ENCODE measurements at regions not wholly inside any gene's neighbourhood (a gene's known extent, or its start where the extent isn't known, plus 50 kb on each side); places are given as distances from the start of the nearest gene placed in this dataset.

- peak overlapping the region; percentile 27 for H3K27ac Mint-ChIP-seq
- intact Hi-C loops (cut with micrococcal nuclease), result loop anchor here (5.0 kb wide), 1 partner anchor 144 kb away; no protein-coding TSS in a partner anchor
- H3K9me3 Mint-ChIP-seq, result peaks cover 6% of the 10 kb centered on the region
- DNase-seq, result peak; percentile 60
- peak overlapping the region; percentile 30 for H3K4me3 Mint-ChIP-seq
- peaks cover 28% of the 10 kb centered on the region for H3K4me1 Mint-ChIP-seq
- peaks cover 2% of the 10 kb centered on the region for H3K36me3 Mint-ChIP-seq (ENCODE audit: low read depth)
- peaks cover 32% of the 10 kb centered on the region for H3K27me3 Mint-ChIP-seq
These were observed 144.0 kb upstream of the TMPO start for GRCh38 chr12:98371419-98371818.

DNA sequence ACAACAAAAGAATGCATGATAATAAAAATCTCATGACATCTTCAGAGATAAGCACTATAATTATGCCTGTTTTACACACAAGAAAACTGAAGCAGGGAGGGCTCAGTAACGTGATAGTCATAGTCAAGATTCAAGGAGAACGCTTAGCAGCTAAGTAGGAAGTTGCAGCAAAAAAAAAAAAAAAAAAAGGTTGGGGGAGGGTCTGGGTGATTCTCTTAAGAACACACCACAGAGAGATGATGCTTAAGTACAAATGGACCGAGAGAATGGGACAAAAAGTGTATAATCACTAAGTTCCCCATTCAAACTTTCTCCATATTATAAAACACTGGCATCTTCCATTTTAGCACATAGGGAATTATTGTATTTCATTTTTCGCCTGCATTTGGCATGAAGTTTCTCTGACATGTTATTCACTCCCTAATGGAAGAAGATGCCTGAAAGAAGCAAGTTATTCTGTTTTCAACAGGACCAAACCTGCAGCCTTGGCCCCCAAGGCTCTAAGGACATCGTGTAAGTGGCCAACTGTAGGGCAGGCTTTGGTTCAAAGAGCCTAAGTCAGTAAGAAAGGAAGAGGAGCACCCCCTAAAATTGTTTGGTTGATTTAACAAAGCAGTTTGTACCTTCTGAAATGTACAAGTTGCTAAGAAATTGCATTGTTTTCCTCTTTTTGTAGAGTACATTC is 142.9 kb upstream of the TMPO start:
- H3K27me3 Mint-ChIP-seq, result peaks cover 39% of the 10 kb centered on the region
- no peak for DNase-seq
- no peak overlapping the region for H3K27ac Mint-ChIP-seq
- H3K36me3 Mint-ChIP-seq (ENCODE audit: low read depth), result peaks cover 2% of the 10 kb centered on the region
- no peak overlapping the region for H3K4me3 Mint-ChIP-seq
- H3K9me3 Mint-ChIP-seq, result peaks cover 6% of the 10 kb centered on the region
- H3K4me1 Mint-ChIP-seq, result peaks cover 28% of the 10 kb centered on the region
- intact Hi-C loops (cut with micrococcal nuclease), result loop anchor here (5.0 kb wide), 1 partner anchor 145 kb away; no protein-coding TSS in a partner anchor

DNA sequence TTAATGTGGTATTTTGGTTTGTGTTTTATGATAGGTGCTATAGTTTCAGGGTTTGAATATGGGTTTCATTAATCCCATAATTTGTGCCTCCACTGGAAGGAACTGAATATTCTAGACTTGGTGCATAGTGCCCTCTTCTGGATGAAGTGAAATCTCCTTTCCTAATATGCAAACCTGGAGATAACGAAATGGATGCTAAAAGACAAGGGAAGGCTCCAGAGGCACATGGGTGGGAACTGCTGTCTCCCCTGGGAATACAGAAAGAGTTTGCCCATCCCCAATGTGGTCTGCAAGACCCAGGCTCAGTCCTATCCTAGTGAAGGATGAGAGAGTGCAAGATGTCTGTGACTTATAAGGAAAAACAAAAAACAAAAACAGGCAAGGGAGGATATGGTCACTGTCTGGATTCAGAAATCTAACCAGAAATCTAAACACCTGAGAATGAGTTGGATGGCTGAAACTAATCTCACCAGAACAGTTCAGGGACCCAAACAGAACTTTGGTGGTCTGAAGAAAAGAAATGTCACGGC is 142.3 kb upstream of the TMPO start:
- H3K27me3 Mint-ChIP-seq, result peaks cover 43% of the 10 kb centered on the region
- no peak overlapping the region for H3K4me3 Mint-ChIP-seq
- H3K4me1 Mint-ChIP-seq, result peaks cover 28% of the 10 kb centered on the region
- DNase-seq, result peak; percentile 67
- intact Hi-C loops (cut with micrococcal nuclease), result loop anchor here (5.0 kb wide), 1 partner anchor 146 kb away; no protein-coding TSS in a partner anchor
- H3K36me3 Mint-ChIP-seq (ENCODE audit: low read depth), result peaks cover 2% of the 10 kb centered on the region
- H3K9me3 Mint-ChIP-seq, result peaks cover 6% of the 10 kb centered on the region
- H3K27ac Mint-ChIP-seq, result no peak overlapping the region

GRCh38 chr12:98374007-98374406 is 141.4 kb upstream of the TMPO start:
- intact Hi-C loops (cut with micrococcal nuclease), result loop anchor here (5.0 kb wide), 1 partner anchor 147 kb away; no protein-coding TSS in a partner anchor

DNA sequence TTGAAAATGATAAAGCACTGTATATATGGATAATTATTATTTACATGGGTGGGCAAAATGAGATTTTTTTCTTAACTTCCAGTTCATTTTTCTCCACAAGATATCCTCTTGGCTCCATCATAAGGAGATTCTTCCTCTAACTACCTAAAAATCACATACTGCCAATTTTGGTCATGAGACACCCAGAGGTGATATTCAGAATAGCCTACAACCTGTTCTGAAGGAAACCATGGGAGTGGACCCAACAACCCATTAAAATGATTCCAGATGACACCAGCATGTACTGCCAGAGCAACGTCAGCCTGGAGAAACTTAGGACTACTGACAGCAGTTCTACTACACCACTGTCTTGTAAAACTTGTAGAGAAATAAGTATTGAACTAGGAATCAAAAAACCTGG is 136.3 kb upstream of the TMPO start:
- Mint-ChIP-seq H3K9me3 (no peaks in the 10 kb centered on the region), H3K4me1 (no peaks in the 10 kb centered on the region), H3K4me3 (no peak overlapping the region), H3K36me3 (ENCODE audit: low read depth) (no peaks in the 10 kb centered on the region), H3K27ac (no peak overlapping the region), H3K27me3 (peaks cover 53% of the 10 kb centered on the region)
- DNase-seq, result no peak
- intact Hi-C loops (cut with micrococcal nuclease), result no loop called here

More at GRCh38 chr12:98374007-98374406, 141.4 kb upstream of the TMPO start:
- no peak overlapping the region for H3K4me3 Mint-ChIP-seq
- no peak overlapping the region for H3K27ac Mint-ChIP-seq
- H3K4me1 Mint-ChIP-seq, result peaks cover 28% of the 10 kb centered on the region
- peaks cover 47% of the 10 kb centered on the region for H3K27me3 Mint-ChIP-seq
- H3K9me3 Mint-ChIP-seq, result peaks cover 6% of the 10 kb centered on the region
- peaks cover 2% of the 10 kb centered on the region for H3K36me3 Mint-ChIP-seq (ENCODE audit: low read depth)
- no peak for DNase-seq

DNA sequence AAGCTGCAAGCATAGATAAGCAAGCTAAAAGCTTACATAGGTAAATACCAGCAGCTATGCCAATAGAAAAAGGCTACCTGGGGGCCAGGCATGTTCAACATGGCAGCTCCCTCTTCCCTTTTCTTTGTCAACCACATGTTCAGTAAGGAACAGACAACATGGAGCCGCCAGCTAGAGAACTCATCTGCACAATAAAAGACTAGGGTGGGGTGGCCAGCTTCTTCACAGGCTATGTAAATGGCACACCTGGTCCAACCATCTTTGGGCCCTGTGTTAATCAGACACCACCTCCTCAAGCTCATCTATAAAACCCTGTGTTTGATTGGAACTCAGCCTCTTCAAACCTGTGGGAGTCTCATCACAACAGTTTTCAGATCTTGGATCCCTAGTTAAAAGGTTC is 129.7 kb upstream of the TMPO start:
- DNase-seq, result no peak
- H3K4me3 Mint-ChIP-seq, result no peak overlapping the region
- no peaks in the 10 kb centered on the region for H3K36me3 Mint-ChIP-seq (ENCODE audit: low read depth)
- H3K27ac Mint-ChIP-seq, result no peak overlapping the region
- H3K9me3 Mint-ChIP-seq, result no peaks in the 10 kb centered on the region
- H3K4me1 Mint-ChIP-seq, result no peaks in the 10 kb centered on the region
- H3K27me3 Mint-ChIP-seq, result peaks cover 40% of the 10 kb centered on the region
- intact Hi-C loops (cut with micrococcal nuclease), result no loop called here

GRCh38 chr12:98387444-98387843 is 127.9 kb upstream of the TMPO start:
- no peak overlapping the region for H3K27ac Mint-ChIP-seq
- no peaks in the 10 kb centered on the region for H3K9me3 Mint-ChIP-seq
- no peaks in the 10 kb centered on the region for H3K4me1 Mint-ChIP-seq
- no peak overlapping the region for H3K4me3 Mint-ChIP-seq
- intact Hi-C loops (cut with micrococcal nuclease), result no loop called here
- H3K36me3 Mint-ChIP-seq (ENCODE audit: low read depth), result no peaks in the 10 kb centered on the region
- peaks cover 31% of the 10 kb centered on the region for H3K27me3 Mint-ChIP-seq
- no peak for DNase-seq

DNA sequence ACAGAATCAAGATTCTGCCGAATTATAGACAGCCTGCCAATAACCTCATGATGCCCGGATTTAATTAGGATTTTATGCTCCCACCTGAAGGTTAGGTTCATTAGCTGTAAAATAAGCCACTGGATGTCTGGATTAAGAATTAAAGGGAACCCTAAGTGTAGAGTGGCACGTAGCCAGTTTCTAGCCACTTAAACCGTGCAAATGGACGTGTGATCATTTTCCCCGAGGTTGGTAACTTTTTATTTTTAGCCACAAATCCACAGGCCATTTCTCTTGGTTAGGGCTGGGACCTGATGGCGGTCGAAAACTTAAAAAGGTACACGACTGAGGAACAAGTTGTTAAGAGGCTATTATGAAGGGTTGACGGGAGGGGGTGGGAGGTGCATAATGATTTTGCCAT is 127.3 kb upstream of the TMPO start:
- Mint-ChIP-seq H3K27me3 (peaks cover 28% of the 10 kb centered on the region), H3K27ac (no peak overlapping the region), H3K36me3 (ENCODE audit: low read depth) (no peaks in the 10 kb centered on the region), H3K4me3 (no peak overlapping the region), H3K9me3 (no peaks in the 10 kb centered on the region), H3K4me1 (no peaks in the 10 kb centered on the region)
- no peak for DNase-seq
- intact Hi-C loops (cut with micrococcal nuclease), result no loop called here

DNA sequence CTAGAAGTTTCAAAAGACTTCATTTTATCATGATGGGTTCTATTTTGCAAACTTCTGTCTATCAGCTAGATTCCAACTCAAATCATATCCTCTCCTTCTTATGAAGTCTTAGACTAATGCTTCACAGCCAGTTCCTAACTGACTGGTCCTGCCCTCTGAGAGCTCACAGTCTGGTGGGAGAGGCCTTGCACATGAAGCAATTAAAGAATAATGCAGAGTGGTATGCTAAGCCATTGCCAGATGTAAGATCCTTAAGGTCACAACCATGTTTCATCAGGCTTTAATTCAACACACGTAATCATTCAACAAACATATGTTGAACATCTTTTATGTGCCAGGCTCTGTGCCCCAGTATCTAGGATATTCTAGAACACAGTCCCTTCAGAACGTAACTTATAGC is 125.8 kb upstream of the TMPO start:
- H3K4me1 Mint-ChIP-seq, result no peaks in the 10 kb centered on the region
- no peak overlapping the region for H3K4me3 Mint-ChIP-seq

DNA sequence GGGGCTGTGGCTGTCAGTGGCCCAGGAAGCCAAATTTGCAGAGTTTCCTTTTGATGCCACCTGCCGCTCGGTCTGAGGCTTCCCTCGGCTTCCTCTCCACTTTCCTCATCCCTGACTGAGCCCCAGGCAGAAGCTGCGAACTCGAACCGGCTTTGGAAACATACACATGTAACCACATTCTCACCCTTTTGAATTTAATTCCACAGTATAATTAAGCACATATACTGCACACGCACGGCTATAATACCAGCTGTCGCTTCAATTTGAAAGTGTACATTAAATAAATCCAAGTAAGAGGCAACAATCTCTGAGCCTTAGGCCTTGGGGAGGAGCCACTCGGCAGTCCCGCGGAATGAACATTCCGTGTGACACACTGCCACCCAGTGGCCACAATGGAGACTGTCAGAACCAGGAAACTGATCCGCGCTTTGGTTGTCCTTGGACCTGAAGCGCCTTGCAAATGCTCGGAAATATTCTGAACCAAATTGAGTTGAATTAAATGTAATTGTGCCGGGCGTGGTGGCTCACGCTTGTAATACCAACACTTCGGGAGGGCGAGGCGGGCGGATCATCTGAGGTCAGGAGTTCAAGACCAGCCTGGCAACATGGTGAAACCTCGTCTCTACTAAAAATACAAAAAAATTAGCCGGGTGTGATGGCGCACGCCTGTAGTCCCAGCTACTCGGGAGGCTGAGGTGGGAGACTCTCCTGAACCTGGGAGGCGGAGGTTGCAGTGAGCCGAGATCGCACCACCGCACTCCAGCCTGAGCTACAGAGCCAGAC is 117.9 kb upstream of the TMPO start:
- Mint-ChIP-seq H3K4me1 (peaks cover 36% of the 10 kb centered on the region), H3K27me3 (peaks cover 6% of the 10 kb centered on the region), H3K27ac (peak overlapping the region; percentile 10), H3K36me3 (ENCODE audit: low read depth) (no peaks in the 10 kb centered on the region), H3K9me3 (no peaks in the 10 kb centered on the region), H3K4me3 (peak overlapping the region; percentile 72)
- peak; percentile 95 for DNase-seq
- intact Hi-C loops (cut with micrococcal nuclease), result loop anchor here (1.0 to 10.0 kb wide), 5 partner anchors 433 to 1820 kb away; partner anchors contain the start of gene NEDD1

More for the DNA sequence above, 125.8 kb upstream of the TMPO start:
- H3K9me3 Mint-ChIP-seq, result no peaks in the 10 kb centered on the region
- peaks cover 23% of the 10 kb centered on the region for H3K27me3 Mint-ChIP-seq
- H3K27ac Mint-ChIP-seq, result no peak overlapping the region
- DNase-seq, result no peak
- intact Hi-C loops (cut with micrococcal nuclease), result no loop called here
- H3K36me3 Mint-ChIP-seq (ENCODE audit: low read depth), result no peaks in the 10 kb centered on the region

DNA sequence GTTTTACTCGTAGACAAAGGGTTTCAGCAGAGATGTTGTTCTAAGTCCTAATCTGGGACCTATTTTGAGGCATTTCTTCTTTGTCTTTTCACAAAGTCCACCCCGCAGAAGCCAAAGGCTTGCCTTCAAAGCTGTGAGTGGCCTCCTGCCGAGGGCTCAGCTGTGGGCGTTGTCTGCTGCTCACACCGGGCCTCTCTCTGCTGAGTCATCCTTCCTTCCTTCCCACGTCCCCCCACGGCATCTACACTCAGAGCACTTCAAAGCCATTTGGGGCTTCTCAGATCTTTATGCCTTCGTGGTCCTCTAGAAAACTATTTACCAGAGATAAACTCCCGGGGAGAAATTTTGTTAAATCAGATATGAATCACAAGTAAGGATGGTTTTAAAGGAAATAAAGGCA is 115.9 kb upstream of the TMPO start:
- H3K27ac Mint-ChIP-seq, result peak overlapping the region; percentile 81
- intact Hi-C loops (cut with micrococcal nuclease), result loop anchor here (1.0 to 10.0 kb wide), 5 partner anchors 117 to 1822 kb away; partner anchors contain the start of gene NEDD1
- H3K4me1 Mint-ChIP-seq, result peaks cover 38% of the 10 kb centered on the region
- peak; percentile 86 for DNase-seq
- H3K4me3 Mint-ChIP-seq, result peak overlapping the region; percentile 73
- no peaks in the 10 kb centered on the region for H3K9me3 Mint-ChIP-seq
- peaks cover 2% of the 10 kb centered on the region for H3K36me3 Mint-ChIP-seq (ENCODE audit: low read depth)
- H3K27me3 Mint-ChIP-seq, result peaks cover 4% of the 10 kb centered on the region

GRCh38 chr12:98401427-98401826 is 114.0 kb upstream of the TMPO start:
- Mint-ChIP-seq H3K36me3 (ENCODE audit: low read depth) (peaks cover 2% of the 10 kb centered on the region), H3K9me3 (no peaks in the 10 kb centered on the region), H3K27me3 (no peaks in the 10 kb centered on the region), H3K4me1 (peaks cover 47% of the 10 kb centered on the region), H3K4me3 (no peak overlapping the region), H3K27ac (no peak overlapping the region)
- intact Hi-C loops (cut with micrococcal nuclease), result no loop called here
- no peak for DNase-seq

DNA sequence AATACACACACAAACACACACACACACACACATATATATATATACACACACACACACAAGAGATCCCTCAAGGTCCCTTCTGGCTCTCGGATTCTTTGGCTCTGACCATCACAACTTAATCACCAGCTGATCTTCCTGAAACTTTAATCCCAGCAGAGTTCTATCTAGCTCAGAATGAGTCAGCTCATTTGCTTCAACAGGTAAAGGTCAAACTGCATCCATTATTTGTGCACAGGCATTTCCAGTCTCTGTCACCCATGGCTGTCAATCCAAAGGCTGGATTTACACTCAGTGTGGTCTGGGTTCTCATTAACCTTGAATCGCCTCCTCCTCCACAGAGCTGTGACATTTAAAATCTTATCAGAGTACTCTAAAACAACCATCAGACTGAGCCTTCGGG is 113.3 kb upstream of the TMPO start:
- H3K27ac Mint-ChIP-seq, result no peak overlapping the region
- intact Hi-C loops (cut with micrococcal nuclease), result no loop called here
- H3K27me3 Mint-ChIP-seq, result no peaks in the 10 kb centered on the region
- no peak overlapping the region for H3K4me3 Mint-ChIP-seq
- peaks cover 2% of the 10 kb centered on the region for H3K36me3 Mint-ChIP-seq (ENCODE audit: low read depth)
- DNase-seq, result no peak
- peaks cover 46% of the 10 kb centered on the region for H3K4me1 Mint-ChIP-seq
- no peaks in the 10 kb centered on the region for H3K9me3 Mint-ChIP-seq

- Mint-ChIP-seq H3K36me3 (ENCODE audit: low read depth) (peaks cover 2% of the 10 kb centered on the region), H3K4me1 (peaks cover 40% of the 10 kb centered on the region), H3K27ac (no peak overlapping the region), H3K27me3 (no peaks in the 10 kb centered on the region), H3K9me3 (no peaks in the 10 kb centered on the region), H3K4me3 (no peak overlapping the region)
- intact Hi-C loops (cut with micrococcal nuclease), result no loop called here
- DNase-seq, result no peak
These were observed 112.7 kb upstream of the TMPO start for GRCh38 chr12:98402671-98403070.

All from activated CD4-positive, alpha-beta T cell treated with anti-CD3 and anti-CD28 coated beads, Interleukin-2, amount 10 ng/mL, durations not matched to agents 24 days and 14 days (primary cell).